ENCODE measurements at regions not wholly inside any gene's neighbourhood (a gene's known extent, or its start where the extent isn't known, plus 50 kb on each side); places are given as distances from the start of the nearest gene placed in this dataset.
"Not testable (repeated sequence)": the region's sequence is repeated elsewhere in the genome, so short reads cannot be mapped to it uniquely, and the experiment has no call there.

- no peak for DNase-seq
Observed at GRCh38 chr6:106766201-106766600, 136.8 kb downstream of the QRSL1 start.

- DNase-seq, result no peak
Observed at GRCh38 chr6:106765496-106765895, 136.1 kb downstream of the QRSL1 start.

GRCh38 chr6:106764353-106764980 lies 135.1 kb downstream of the QRSL1 start:
- no peak for DNase-seq

GRCh38 chr6:106763361-106763760 lies 134.0 kb downstream of the QRSL1 start:
- no peak for DNase-seq

GRCh38 chr6:106761160-106761559 lies 131.8 kb downstream of the QRSL1 start:
- DNase-seq, result no peak

- no peak for DNase-seq
Observed at GRCh38 chr6:106759112-106759511, 129.7 kb downstream of the QRSL1 start.

- DNase-seq, result no peak
Observed at GRCh38 chr6:106757722-106758467, 128.5 kb downstream of the QRSL1 start.

GRCh38 chr6:106757267-106757666 lies 127.9 kb downstream of the QRSL1 start:
- no peak for DNase-seq

GRCh38 chr6:106754215-106754614 lies 124.8 kb downstream of the QRSL1 start:
- DNase-seq, result no peak

- DNase-seq, result no peak
Observed at GRCh38 chr6:106752641-106753040, 123.3 kb downstream of the QRSL1 start.

- no peak for DNase-seq
Observed at GRCh38 chr6:106751501-106752252, 122.3 kb downstream of the QRSL1 start.

GRCh38 chr6:106750946-106751345 lies 121.6 kb downstream of the QRSL1 start:
- DNase-seq, result no peak

- DNase-seq, result no peak
Observed at GRCh38 chr6:106750142-106750918, 121.0 kb downstream of the QRSL1 start.

- no peak for DNase-seq
Observed at GRCh38 chr6:106749609-106750008, 120.2 kb downstream of the QRSL1 start.

- no peak for DNase-seq
Observed at GRCh38 chr6:106748547-106749207, 119.3 kb downstream of the QRSL1 start.

- DNase-seq, result no peak
Observed at GRCh38 chr6:106747139-106747538, 117.8 kb downstream of the QRSL1 start.

GRCh38 chr6:106746652-106747051 lies 117.3 kb downstream of the QRSL1 start:
- no peak for DNase-seq

GRCh38 chr6:106745824-106746582 lies 116.6 kb downstream of the QRSL1 start:
- DNase-seq, result no peak

- DNase-seq, result no peak
Observed at GRCh38 chr6:106745197-106745770, 115.9 kb downstream of the QRSL1 start.

GRCh38 chr6:106744781-106745180 lies 115.4 kb downstream of the QRSL1 start:
- DNase-seq, result no peak

GRCh38 chr6:106744029-106744428 lies 114.7 kb downstream of the QRSL1 start:
- not testable (repeated sequence) for DNase-seq

Data from NK-92 treated with Interleukin-12 subunit alpha and Interleukin-12 subunit beta, amount 100 ng/mL, for 24 hours (cell line).